NCI-H1417 (cell line): ENCODE measurements at regions not wholly inside any gene's neighbourhood (a gene's known extent, or its start where the extent isn't known, plus 50 kb on each side); places are given as distances from the start of the nearest gene placed in this dataset.
"Not testable (repeated sequence)": the region's sequence is repeated elsewhere in the genome, so short reads cannot be mapped to it uniquely, and the experiment has no call there.

Source experiments
- DNase-seq, 3 experiments: peaks; one replicate each; lab custom pipeline; 2025; lab: John Stamatoyannopoulos, UW

GRCh38 chr17:22505660-22506059, 813.3 kb downstream of the KCNJ18 start:
- no peak for DNase-seq

GRCh38 chr17:22506231-22506630, 813.9 kb downstream of the KCNJ18 start:
- DNase-seq: no peak

GRCh38 chr17:22506861-22507260, 814.5 kb downstream of the KCNJ18 start:
- no peak for DNase-seq

- DNase-seq: peak in 1 of 3 experiments; percentile 1
Observed at GRCh38 chr17:22507823-22508222, 815.5 kb downstream of the KCNJ18 start.

GRCh38 chr17:22510504-22510903, 818.2 kb downstream of the KCNJ18 start:
- DNase-seq: no peak

- DNase-seq: no peak
Observed at GRCh38 chr17:22511431-22511830, 819.1 kb downstream of the KCNJ18 start.

GRCh38 chr17:22512057-22512456, 819.7 kb downstream of the KCNJ18 start:
- DNase-seq: no peak

GRCh38 chr17:22512506-22512905, 820.2 kb downstream of the KCNJ18 start:
- no peak for DNase-seq

- no peak for DNase-seq
Observed at GRCh38 chr17:22512997-22513538, 820.7 kb downstream of the KCNJ18 start.

- no peak for DNase-seq
Observed at GRCh38 chr17:22514315-22514714, 822.0 kb downstream of the KCNJ18 start.

GRCh38 chr17:22514767-22515320, 822.5 kb downstream of the KCNJ18 start:
- no peak for DNase-seq

- DNase-seq: no peak
Observed at GRCh38 chr17:22515599-22515998, 823.3 kb downstream of the KCNJ18 start.

GRCh38 chr17:22516861-22517636, 824.7 kb downstream of the KCNJ18 start:
- no peak for DNase-seq

GRCh38 chr17:22517716-22518115, 825.4 kb downstream of the KCNJ18 start:
- DNase-seq: peak in 1 of 3 experiments; percentile 0

- DNase-seq: no peak
Observed at GRCh38 chr17:22518185-22518584, 825.9 kb downstream of the KCNJ18 start.

- not testable (repeated sequence) for DNase-seq
Observed at GRCh38 chr17:22548873-22549272, 856.5 kb downstream of the KCNJ18 start.

GRCh38 chr17:22551695-22552415, 859.5 kb downstream of the KCNJ18 start:
- not testable (repeated sequence) for DNase-seq

GRCh38 chr17:22569459-22570143, 877.3 kb downstream of the KCNJ18 start:
- no peak for DNase-seq

GRCh38 chr17:22570144-22570845, 878.0 kb downstream of the KCNJ18 start:
- DNase-seq: no peak

GRCh38 chr17:22599322-22599721, 907.0 kb downstream of the KCNJ18 start:
- no peak for DNase-seq

- DNase-seq: peak in 2 of 3 experiments; percentile 13 to 34
Observed at GRCh38 chr17:22600644-22601298, 908.4 kb downstream of the KCNJ18 start.
